GM10266 (cell line): ENCODE measurements at regions not wholly inside any gene's neighbourhood (a gene's known extent, or its start where the extent isn't known, plus 50 kb on each side); places are given as distances from the start of the nearest gene placed in this dataset.

ENCODE experiments used
- DNase-seq: peaks from one replicate; pipeline ENCODE4 v3.0.0; 2012; ENCODE audit errors: extremely low spot score
- TF ChIP-seq, protein P1 (sequence below): IDR thresholded peaks from 2 replicates; pipeline ENCODE4 v1.5.1; 2012; ENCODE audit warnings: mild to moderate bottlenecking, low read depth; ENCODE audit not compliant: control insufficient read depth, insufficient read depth; ENCODE audit errors: missing control alignments

DNA sequence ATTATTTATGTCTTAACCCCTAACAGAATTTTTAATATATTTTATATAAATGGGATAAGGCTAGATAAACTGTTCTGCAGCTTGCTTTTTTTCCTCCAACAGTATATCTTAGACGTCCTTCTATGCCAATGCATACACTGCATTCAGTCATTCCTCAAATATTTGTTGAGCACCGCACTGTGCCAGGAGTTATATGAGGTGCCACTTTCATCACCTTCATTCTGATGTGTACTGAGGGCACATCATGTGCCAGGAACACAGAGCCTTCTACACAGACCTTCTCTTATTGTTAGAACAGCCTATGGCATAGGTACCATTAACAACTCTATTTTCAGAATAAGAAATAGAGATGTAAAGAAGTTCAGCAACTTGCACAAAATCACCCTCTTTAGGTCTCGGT is 570.1 kb downstream of the CDK5RAP2 start:
- DNase-seq = no peak
- TF ChIP-seq, protein P1, sequence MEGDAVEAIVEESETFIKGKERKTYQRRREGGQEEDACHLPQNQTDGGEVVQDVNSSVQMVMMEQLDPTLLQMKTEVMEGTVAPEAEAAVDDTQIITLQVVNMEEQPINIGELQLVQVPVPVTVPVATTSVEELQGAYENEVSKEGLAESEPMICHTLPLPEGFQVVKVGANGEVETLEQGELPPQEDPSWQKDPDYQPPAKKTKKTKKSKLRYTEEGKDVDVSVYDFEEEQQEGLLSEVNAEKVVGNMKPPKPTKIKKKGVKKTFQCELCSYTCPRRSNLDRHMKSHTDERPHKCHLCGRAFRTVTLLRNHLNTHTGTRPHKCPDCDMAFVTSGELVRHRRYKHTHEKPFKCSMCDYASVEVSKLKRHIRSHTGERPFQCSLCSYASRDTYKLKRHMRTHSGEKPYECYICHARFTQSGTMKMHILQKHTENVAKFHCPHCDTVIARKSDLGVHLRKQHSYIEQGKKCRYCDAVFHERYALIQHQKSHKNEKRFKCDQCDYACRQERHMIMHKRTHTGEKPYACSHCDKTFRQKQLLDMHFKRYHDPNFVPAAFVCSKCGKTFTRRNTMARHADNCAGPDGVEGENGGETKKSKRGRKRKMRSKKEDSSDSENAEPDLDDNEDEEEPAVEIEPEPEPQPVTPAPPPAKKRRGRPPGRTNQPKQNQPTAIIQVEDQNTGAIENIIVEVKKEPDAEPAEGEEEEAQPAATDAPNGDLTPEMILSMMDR = no peak

DNA sequence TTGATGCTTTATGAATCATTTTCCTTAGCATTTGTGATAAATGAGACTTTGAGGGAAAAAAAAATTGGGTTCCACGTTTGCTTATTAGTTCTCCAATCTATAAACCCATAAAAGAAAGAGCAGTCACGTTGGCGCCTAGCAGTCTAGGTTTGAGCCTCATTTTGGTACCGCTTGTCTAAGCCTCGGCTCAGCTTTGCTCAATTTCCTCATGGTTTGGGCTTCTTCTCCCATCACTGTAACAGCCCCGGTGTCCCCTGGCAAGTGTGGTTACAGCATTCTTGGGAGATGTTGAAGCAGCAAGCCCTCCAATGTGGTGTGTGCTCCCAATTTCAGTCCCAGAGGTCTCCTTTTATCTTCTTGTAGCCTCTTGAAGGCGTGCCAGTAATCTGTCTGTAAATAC is 578.4 kb downstream of the CDK5RAP2 start:
- no peak for DNase-seq
- TF ChIP-seq, protein P1 = no peak

GRCh38 chr9:119998614-119999013 is 581.4 kb downstream of the CDK5RAP2 start:
- TF ChIP-seq, protein P1 = no peak
- DNase-seq = no peak

GRCh38 chr9:119991797-119992196 is 588.2 kb downstream of the CDK5RAP2 start:
- DNase-seq = no peak
- TF ChIP-seq, protein P1 = no peak

DNA sequence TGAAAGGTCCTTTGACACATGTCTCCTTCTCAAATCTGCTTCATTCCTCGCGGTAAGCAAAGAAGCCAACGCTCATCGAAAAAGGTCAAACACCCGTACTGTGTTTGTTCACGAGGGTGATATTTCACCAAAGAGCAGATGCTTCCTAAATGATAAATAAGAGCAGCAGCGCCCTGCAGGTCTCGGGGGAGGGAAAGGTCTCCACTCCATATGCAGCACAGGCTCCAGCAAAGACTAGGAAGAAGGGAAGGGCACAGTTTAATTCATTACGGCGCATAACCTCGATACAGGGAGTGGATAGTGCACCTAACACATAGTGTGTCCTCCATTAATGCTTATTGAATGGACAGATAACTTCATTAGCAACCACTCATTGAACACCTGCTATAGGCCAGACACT is 593.3 kb downstream of the CDK5RAP2 start:
- DNase-seq = no peak
- TF ChIP-seq, protein P1 = no peak

DNA sequence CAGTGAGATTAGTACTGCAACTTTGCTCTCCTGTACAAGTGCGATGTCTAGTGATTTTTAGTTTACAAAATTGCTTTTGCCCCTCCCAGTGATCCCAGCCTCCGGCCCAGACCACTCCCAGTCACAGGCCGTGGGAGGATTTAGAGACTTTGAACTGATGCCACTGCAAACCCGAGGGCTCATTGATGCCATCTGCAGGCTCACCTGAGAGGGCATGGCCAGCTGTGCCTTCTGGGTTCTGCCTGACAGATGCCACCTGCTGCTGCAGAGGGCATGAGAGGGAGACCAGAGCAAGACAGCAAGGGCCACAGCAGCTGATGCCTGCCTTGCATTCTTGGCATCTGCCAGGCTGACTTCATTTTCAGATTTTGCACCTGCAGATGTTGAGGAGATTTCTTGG is 593.8 kb downstream of the CDK5RAP2 start:
- no peak for DNase-seq
- TF ChIP-seq, protein P1 = no peak

- DNase-seq = no peak
- TF ChIP-seq, protein P1 = no peak
These were observed 604.8 kb upstream of the BRINP1 start for GRCh38 chr9:119974026-119974425.
